BE2C (cell line): ENCODE measurements at regions not wholly inside any gene's neighbourhood (a gene's known extent, or its start where the extent isn't known, plus 50 kb on each side); places are given as distances from the start of the nearest gene placed in this dataset.

Experiments
- DNase-seq: peaks from one replicate; pipeline ENCODE4 v3.0.0-alpha.2; 2020
- H3K27me3 ChIP-seq: fragments of 250-450 bp; sonication (Bioruptor Pico); 2 replicates; pipeline ENCODE4 v1.5.1; 2020; ENCODE audit warnings: mild to moderate bottlenecking
- H3K36me3 ChIP-seq: fragments of 250-450 bp; sonication (Bioruptor Pico); 2 replicates; pipeline ENCODE4 v1.5.1; 2020; ENCODE audit warnings: mild to moderate bottlenecking
- H3K4me1 ChIP-seq: fragments of 250-450 bp; sonication (Bioruptor Pico); 2 replicates; pipeline ENCODE4 v1.5.1; 2020
- H3K4me3 ChIP-seq: 2 replicates; pipeline ENCODE4 v1.5.1; 2011; ENCODE audit warnings: low read depth, low read length
- H3K9me3 ChIP-seq: fragments of 250-450 bp; sonication (Bioruptor Pico); 2 replicates; pipeline ENCODE4 v1.5.1; 2020
- CTCF ChIP-seq: IDR thresholded peaks from 2 replicates; pipeline ENCODE4 v1.5.1; 2012; ENCODE audit warnings: mild to moderate bottlenecking, low read depth, low read length

GRCh38 chr2:146869328-146869727 lies 975.5 kb upstream of the ACVR2A start:
- Histone ChIP-seq H3K27me3 (no peaks in the 10 kb centered on the region), H3K9me3 (no peaks in the 10 kb centered on the region), H3K4me3 (no peak overlapping the region), H3K4me1 (no peaks in the 10 kb centered on the region), H3K36me3 (no peaks in the 10 kb centered on the region)
- no peak for TF ChIP-seq CTCF
- no peak for DNase-seq

- H3K36me3 ChIP-seq, result no peaks in the 10 kb centered on the region
- H3K9me3 ChIP-seq, result no peaks in the 10 kb centered on the region
- H3K4me1 ChIP-seq, result no peaks in the 10 kb centered on the region
- DNase-seq, result no peak
- H3K4me3 ChIP-seq, result no peak overlapping the region
- H3K27me3 ChIP-seq, result no peaks in the 10 kb centered on the region
- no peak for TF ChIP-seq CTCF
Observed at GRCh38 chr2:146868051-146868450, 976.8 kb upstream of the ACVR2A start.

- TF ChIP-seq CTCF, result no peak
- no peak for DNase-seq
- Histone ChIP-seq H3K9me3 (no peaks in the 10 kb centered on the region), H3K4me1 (no peaks in the 10 kb centered on the region), H3K36me3 (no peaks in the 10 kb centered on the region), H3K4me3 (no peak overlapping the region), H3K27me3 (no peaks in the 10 kb centered on the region)
Observed at GRCh38 chr2:146867477-146867986, 977.3 kb upstream of the ACVR2A start.

GRCh38 chr2:146853741-146854444 lies 990.9 kb upstream of the ACVR2A start:
- Histone ChIP-seq H3K4me1 (no peaks in the 10 kb centered on the region), H3K36me3 (no peaks in the 10 kb centered on the region), H3K4me3 (no peak overlapping the region), H3K27me3 (no peaks in the 10 kb centered on the region), H3K9me3 (no peaks in the 10 kb centered on the region)
- DNase-seq, result no peak
- no peak for TF ChIP-seq CTCF

- Histone ChIP-seq H3K4me1 (no peaks in the 10 kb centered on the region), H3K9me3 (no peaks in the 10 kb centered on the region), H3K27me3 (no peaks in the 10 kb centered on the region), H3K4me3 (no peak overlapping the region), H3K36me3 (no peaks in the 10 kb centered on the region)
- no peak for TF ChIP-seq CTCF
- DNase-seq, result no peak
Observed at GRCh38 chr2:146852661-146853060, 992.2 kb upstream of the ACVR2A start.

GRCh38 chr2:146850746-146851145 lies 994.1 kb upstream of the ACVR2A start:
- no peaks in the 10 kb centered on the region for H3K27me3 ChIP-seq
- no peaks in the 10 kb centered on the region for H3K9me3 ChIP-seq
- TF ChIP-seq CTCF, result no peak
- no peaks in the 10 kb centered on the region for H3K4me1 ChIP-seq
- DNase-seq, result no peak
- no peaks in the 10 kb centered on the region for H3K36me3 ChIP-seq
- H3K4me3 ChIP-seq, result no peak overlapping the region
